SK-N-SH treated with all-trans-retinoic acid at 6 μM for 48 hours (cell line): ENCODE measurements at regions not wholly inside any gene's neighbourhood (a gene's known extent, or its start where the extent isn't known, plus 50 kb on each side); places are given as distances from the start of the nearest gene placed in this dataset.

ENCODE experiments used
- ATAC-seq: fragments of 200-7000 bp; cut with Tn5 transposase; 3 replicates; pipeline ENCODE4 v1.9.1; 2020; ENCODE audit warnings: mild to moderate bottlenecking, moderate library complexity
- ARNTL ChIP-seq: fragments of 450-650 bp; formaldehyde crosslinking; IDR thresholded peaks from 2 replicates; pipeline ENCODE4 v1.5.0; 2020; ENCODE audit warnings: low read depth, mild to moderate bottlenecking, moderate library complexity, borderline replicate concordance
- BACH2 ChIP-seq: fragments of 250-450 bp; sonication (Bioruptor Pico); IDR thresholded peaks from 2 replicates; pipeline ENCODE4 v1.9.0; 2021; ENCODE audit warnings: mild to moderate bottlenecking, borderline replicate concordance
- CREB5 ChIP-seq: fragments of 250-450 bp; sonication (Bioruptor Pico); IDR thresholded peaks from 2 replicates; pipeline ENCODE4 v1.5.1; 2020; ENCODE audit warnings: low read depth, mild to moderate bottlenecking, moderate library complexity
- CSRNP3 ChIP-seq: fragments of 250-450 bp; sonication (Bioruptor Pico); IDR thresholded peaks from 2 replicates; pipeline ENCODE4 v1.5.1; 2021; ENCODE audit warnings: mild to moderate bottlenecking, moderate library complexity
- ESRRG ChIP-seq: fragments of 250-450 bp; sonication (Bioruptor Pico); IDR thresholded peaks from 2 replicates; pipeline ENCODE4 v1.6.1; 2021; ENCODE audit warnings: mild to moderate bottlenecking
- GLIS3 ChIP-seq: fragments of 250-450 bp; sonication (Bioruptor Pico); IDR thresholded peaks from 2 replicates; pipeline ENCODE4 v1.5.0; 2020; ENCODE audit warnings: mild to moderate bottlenecking, moderate library complexity
- ISL1 ChIP-seq: fragments of 250-450 bp; sonication (Bioruptor Pico); IDR thresholded peaks from 2 replicates; pipeline ENCODE4 v2.1.2; 2022; ENCODE audit warnings: mild to moderate bottlenecking, moderate library complexity
- OSR1 ChIP-seq: fragments of 250-450 bp; sonication (Bioruptor Pico); IDR thresholded peaks from 2 replicates; pipeline ENCODE4 v1.8.0; 2022; ENCODE audit warnings: moderate library complexity, mild to moderate bottlenecking, inconsistent platforms
- PATZ1 ChIP-seq: fragments of 250-450 bp; sonication (Bioruptor Pico); IDR thresholded peaks from 2 replicates; pipeline ENCODE4 v1.8.0; 2020; ENCODE audit warnings: mild to moderate bottlenecking, moderate library complexity, borderline replicate concordance
- PPARA ChIP-seq: fragments of 250-450 bp; sonication (Bioruptor Pico); IDR thresholded peaks from 2 replicates; pipeline ENCODE4 v1.5.0; 2020; ENCODE audit warnings: mild to moderate bottlenecking, borderline replicate concordance
- RARB ChIP-seq: fragments of 250-450 bp; sonication (Bioruptor Pico); IDR thresholded peaks from 2 replicates; pipeline ENCODE4 v1.8.0; 2021; ENCODE audit warnings: mild to moderate bottlenecking, moderate library complexity
- SNAI2 ChIP-seq: fragments of 250-450 bp; sonication (Bioruptor Pico); IDR thresholded peaks from 2 replicates; pipeline ENCODE4 v1.5.0; 2020; ENCODE audit warnings: mild to moderate bottlenecking, moderate library complexity
- TOX ChIP-seq: fragments of 250-450 bp; sonication (Bioruptor Pico); IDR thresholded peaks from 2 replicates; pipeline ENCODE4 v1.8.0; 2021; ENCODE audit warnings: mild to moderate bottlenecking, moderate library complexity, borderline replicate concordance
- TSHZ2 ChIP-seq: fragments of 250-450 bp; sonication (Bioruptor Pico); IDR thresholded peaks from 2 replicates; pipeline ENCODE4 v1.5.0; 2020; ENCODE audit warnings: mild to moderate bottlenecking, moderate library complexity
- ZC3H10 ChIP-seq: fragments of 250-450 bp; sonication (Bioruptor Pico); IDR thresholded peaks from 2 replicates; pipeline ENCODE4 v1.5.1; 2021; ENCODE audit warnings: mild to moderate bottlenecking, moderate library complexity
- ZFP3 ChIP-seq: fragments of 250-450 bp; sonication (Bioruptor Pico); IDR thresholded peaks from 2 replicates; pipeline ENCODE4 v1.5.0; 2020; ENCODE audit warnings: mild to moderate bottlenecking, moderate library complexity
- ZFP30 ChIP-seq: fragments of 450-650 bp; formaldehyde crosslinking; IDR thresholded peaks from 2 replicates; pipeline ENCODE4 v1.5.0; 2022; ENCODE audit warnings: mild to moderate bottlenecking, moderate library complexity

- no peak for TF ChIP-seq BACH2 (CRISPR knock-in tag)
- ATAC-seq, result no peak
These were observed 230.8 kb downstream of the CPE start for GRCh38 chr4:165609653-165610052.

GRCh38 chr4:165610679-165611437 lies 232.1 kb downstream of the CPE start:
- peak; percentile 88 for ATAC-seq
- TF ChIP-seq ISL1 (CRISPR knock-in tag) (no peak), TOX (CRISPR knock-in tag) (peak; percentile 58; the same call in 1 of the 2 replicates)

GRCh38 chr4:165612936-165613335 lies 234.1 kb downstream of the CPE start:
- no peak for TF ChIP-seq TSHZ2 (CRISPR knock-in tag)
- no peak for TF ChIP-seq CREB5 (CRISPR knock-in tag)
- no peak for TF ChIP-seq ZFP3 (CRISPR knock-in tag)
- TF ChIP-seq ZC3H10 (CRISPR knock-in tag), result no peak
- no peak for TF ChIP-seq CSRNP3 (CRISPR knock-in tag)
- no peak for TF ChIP-seq BACH2 (CRISPR knock-in tag)
- no peak for TF ChIP-seq ESRRG (CRISPR knock-in tag)
- no peak for TF ChIP-seq SNAI2 (CRISPR knock-in tag)
- TF ChIP-seq, all 23 proteins: peak for 0
- ATAC-seq, result no peak

- no peak for TF ChIP-seq ZFP30 (CRISPR knock-in tag)
- TF ChIP-seq RARB (CRISPR knock-in tag), result no peak
- TF ChIP-seq ZFP3 (CRISPR knock-in tag), result no peak
- TF ChIP-seq PATZ1, result no peak
- no peak for TF ChIP-seq TOX (CRISPR knock-in tag)
- TF ChIP-seq GLIS3 (CRISPR knock-in tag), result no peak
- no peak for TF ChIP-seq CREB5 (CRISPR knock-in tag)
- TF ChIP-seq ARNTL (CRISPR knock-in tag), result no peak
- TF ChIP-seq OSR1 (CRISPR knock-in tag), result no peak
- no peak for TF ChIP-seq TSHZ2 (CRISPR knock-in tag)
- no peak for TF ChIP-seq PPARA (CRISPR knock-in tag)
- no peak for ATAC-seq
These were observed 234.8 kb downstream of the CPE start for GRCh38 chr4:165613581-165613980.
